ENCODE measurements at regions not wholly inside any gene's neighbourhood (a gene's known extent, or its start where the extent isn't known, plus 50 kb on each side); places are given as distances from the start of the nearest gene placed in this dataset.

DNA sequence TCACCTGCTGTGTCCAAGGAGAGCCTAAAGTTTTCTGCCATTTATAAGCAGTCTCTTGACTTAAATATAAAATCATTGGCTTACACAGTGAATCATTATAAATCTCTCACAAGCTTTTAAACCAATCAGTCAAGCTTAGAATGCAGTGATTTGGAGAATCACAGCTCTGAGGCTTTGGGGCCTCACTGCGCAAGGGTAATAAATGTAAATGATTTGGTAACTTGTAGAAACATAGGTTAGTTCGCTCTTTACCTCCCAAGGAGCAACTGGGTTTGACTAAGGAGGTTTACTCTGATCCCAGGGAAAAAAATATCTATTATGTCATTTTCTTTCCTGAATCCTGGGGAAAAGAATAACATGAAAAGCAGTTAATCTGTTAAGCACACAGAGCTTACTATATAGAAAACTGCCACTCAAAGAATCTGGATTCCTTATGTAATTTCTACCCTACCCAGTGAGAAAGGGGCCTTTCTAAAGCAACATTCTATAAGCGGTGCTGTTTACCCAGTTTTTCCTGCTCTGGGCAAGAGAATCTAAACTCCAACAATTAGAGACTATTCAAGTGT is 128.2 kb downstream of the MZT1 start:
- Histone ChIP-seq H3F3A (ENCODE audit: insufficient read depth, low read length, poor library complexity, severe bottlenecking) (no peaks in the 10 kb centered on the region), H3K4me2 (ENCODE audit: low read length) (no peak overlapping the region)

GRCh38 chr13:72590091-72590740 is 137.2 kb downstream of the MZT1 start:
- H3K9me3 ChIP-seq (ENCODE audit: low read length) = no peaks in the 10 kb centered on the region
- H3K9me2 ChIP-seq (ENCODE audit: insufficient read depth, low read length) = no peaks in the 10 kb centered on the region
- no peak for TF ChIP-seq CTCF (IDR thresholded peaks at IDR 0.05; ENCODE audit: poor library complexity, severe bottlenecking)
- no peaks in the 10 kb centered on the region for H3K27me3 ChIP-seq (ENCODE audit: insufficient read depth, low read depth, low read length)
- H3K79me2 ChIP-seq (replicated peaks; ENCODE audit: insufficient read depth, low read length) = no peaks in the 10 kb centered on the region
- no peak overlapping the region for H2AFZ ChIP-seq (ENCODE audit: low read depth, low read length)
- H3K4me2 ChIP-seq (ENCODE audit: low read length) = no peak overlapping the region
- no peaks in the 10 kb centered on the region for H3K36me3 ChIP-seq (ENCODE audit: insufficient read depth, low read length)
- no peak overlapping the region for H3K4me3 ChIP-seq (ENCODE audit: low read length)
- H4K20me1 ChIP-seq (ENCODE audit: insufficient read depth) = no peaks in the 10 kb centered on the region
- no peaks in the 10 kb centered on the region for H3F3A ChIP-seq (ENCODE audit: insufficient read depth, low read length, poor library complexity, severe bottlenecking)
- no peak overlapping the region for H3K27ac ChIP-seq (ENCODE audit: low read length)
- H3K9ac ChIP-seq (ENCODE audit: low read length) = no peak overlapping the region

More for the DNA sequence above, 128.2 kb downstream of the MZT1 start:
- H3K36me3 ChIP-seq (ENCODE audit: insufficient read depth, low read length) = no peaks in the 10 kb centered on the region
- no peaks in the 10 kb centered on the region for H3K79me2 ChIP-seq (replicated peaks; ENCODE audit: insufficient read depth, low read length)
- no peaks in the 10 kb centered on the region for H3K9me3 ChIP-seq (ENCODE audit: low read length)
- no peak overlapping the region for H3K9ac ChIP-seq (ENCODE audit: low read length)
- no peak overlapping the region for H2AFZ ChIP-seq (ENCODE audit: low read depth, low read length)
- no peak overlapping the region for H3K27ac ChIP-seq (ENCODE audit: low read length)
- no peaks in the 10 kb centered on the region for H3K27me3 ChIP-seq (ENCODE audit: insufficient read depth, low read depth, low read length)
- no peaks in the 10 kb centered on the region for H3K9me2 ChIP-seq (ENCODE audit: insufficient read depth, low read length)
- TF ChIP-seq TAF1 (IDR thresholded peaks at IDR 0.05; ENCODE audit: low read depth) (no peak), MXI1 (conservative IDR thresholded peaks at IDR 0.05; ENCODE audit: poor library complexity, severe bottlenecking) (no peak), CTCF (IDR thresholded peaks at IDR 0.05; ENCODE audit: poor library complexity, severe bottlenecking) (no peak), SMC3 (conservative IDR thresholded peaks at IDR 0.05; ENCODE audit: poor library complexity) (no peak), POLR2AphosphoS5 (IDR thresholded peaks at IDR 0.05) (no peak), EZH2 (IDR thresholded peaks at IDR 0.05; ENCODE audit: borderline replicate concordance, insufficient read depth, low read length, poor library complexity, severe bottlenecking) (no peak), RAD21 (conservative IDR thresholded peaks at IDR 0.05) (no peak), EP300 (conservative IDR thresholded peaks at IDR 0.05; ENCODE audit: poor library complexity, severe bottlenecking) (no peak)
- TF ChIP-seq, protein P1, sequence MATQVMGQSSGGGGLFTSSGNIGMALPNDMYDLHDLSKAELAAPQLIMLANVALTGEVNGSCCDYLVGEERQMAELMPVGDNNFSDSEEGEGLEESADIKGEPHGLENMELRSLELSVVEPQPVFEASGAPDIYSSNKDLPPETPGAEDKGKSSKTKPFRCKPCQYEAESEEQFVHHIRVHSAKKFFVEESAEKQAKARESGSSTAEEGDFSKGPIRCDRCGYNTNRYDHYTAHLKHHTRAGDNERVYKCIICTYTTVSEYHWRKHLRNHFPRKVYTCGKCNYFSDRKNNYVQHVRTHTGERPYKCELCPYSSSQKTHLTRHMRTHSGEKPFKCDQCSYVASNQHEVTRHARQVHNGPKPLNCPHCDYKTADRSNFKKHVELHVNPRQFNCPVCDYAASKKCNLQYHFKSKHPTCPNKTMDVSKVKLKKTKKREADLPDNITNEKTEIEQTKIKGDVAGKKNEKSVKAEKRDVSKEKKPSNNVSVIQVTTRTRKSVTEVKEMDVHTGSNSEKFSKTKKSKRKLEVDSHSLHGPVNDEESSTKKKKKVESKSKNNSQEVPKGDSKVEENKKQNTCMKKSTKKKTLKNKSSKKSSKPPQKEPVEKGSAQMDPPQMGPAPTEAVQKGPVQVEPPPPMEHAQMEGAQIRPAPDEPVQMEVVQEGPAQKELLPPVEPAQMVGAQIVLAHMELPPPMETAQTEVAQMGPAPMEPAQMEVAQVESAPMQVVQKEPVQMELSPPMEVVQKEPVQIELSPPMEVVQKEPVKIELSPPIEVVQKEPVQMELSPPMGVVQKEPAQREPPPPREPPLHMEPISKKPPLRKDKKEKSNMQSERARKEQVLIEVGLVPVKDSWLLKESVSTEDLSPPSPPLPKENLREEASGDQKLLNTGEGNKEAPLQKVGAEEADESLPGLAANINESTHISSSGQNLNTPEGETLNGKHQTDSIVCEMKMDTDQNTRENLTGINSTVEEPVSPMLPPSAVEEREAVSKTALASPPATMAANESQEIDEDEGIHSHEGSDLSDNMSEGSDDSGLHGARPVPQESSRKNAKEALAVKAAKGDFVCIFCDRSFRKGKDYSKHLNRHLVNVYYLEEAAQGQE (IDR thresholded peaks at IDR 0.05; ENCODE audit: borderline replicate concordance) = no peak
- no peak overlapping the region for H3K4me3 ChIP-seq (ENCODE audit: low read length)
- H4K20me1 ChIP-seq (ENCODE audit: insufficient read depth) = no peaks in the 10 kb centered on the region

All from neural cell (in vitro differentiated cells).